Spleen (tissue), 7 donors: ENCODE measurements at regions not wholly inside any gene's neighbourhood (a gene's known extent, or its start where the extent isn't known, plus 50 kb on each side); places are given as distances from the start of the nearest gene placed in this dataset.

Source experiments
- CTCF ChIP-seq, 11 experiments: fragments of 200-600 bp in 7 of 11; fragments of 450-650 bp in 4 of 11; sonication (generic) in 4 of 11; IDR thresholded peaks in 8 of 11; conservative IDR thresholded peaks in 3 of 11; 1 replicate in 7 of 11; 2 replicates in 4 of 11; pipeline versions ENCODE4 v1.4.0 to v1.8.0; 2016 to 2021; ENCODE audit warnings: antibody characterized with exemption in 11 of 11, inconsistent platforms in 4 of 11, mild to moderate bottlenecking in 1 of 11
- POLR2A ChIP-seq, 3 donors: fragments of 450-650 bp; IDR thresholded peaks; one replicate each; pipeline ENCODE4 v1.5.1; 2017; ENCODE audit warnings: antibody characterized with exemption in 3 of 3, mild to moderate bottlenecking in 1 of 3
- POLR2AphosphoS5 ChIP-seq, 3 donors: sonication (generic); formaldehyde crosslinking; IDR thresholded peaks; one replicate each; pipeline ENCODE4 v1.5.1; 2017; ENCODE audit warnings: antibody characterized with exemption in 3 of 3
- donor health status: DM: no; HTN: no; CAD: no; lungs with moderate emphysema.
- donor health status: DM: no; HTN: no; CAD: no.
- donor health status: DM: no; HTN: no; CAD: no.

- TF ChIP-seq CTCF (IDR thresholded peaks at IDR 0.05 in 8 of 11, conservative IDR thresholded peaks at IDR 0.05 in 3 of 11) (no peak), POLR2AphosphoS5 (IDR thresholded peaks at IDR 0.05) (no peak), POLR2A (IDR thresholded peaks at IDR 0.05) (no peak)
Measured at GRCh38 chr10:28246023-28246422, 56.8 kb downstream of the MPP7 start.
